HG03558 (cell line): ENCODE measurements at regions not wholly inside any gene's neighbourhood (a gene's known extent, or its start where the extent isn't known, plus 50 kb on each side); places are given as distances from the start of the nearest gene placed in this dataset.

ENCODE experiments used
- ATAC-seq: cut with Tn5 transposase; IDR thresholded peaks from one replicate; pipeline ENCODE4 v1.9.1; 2021; ENCODE audit warnings: moderate number of reproducible peaks; ENCODE audit not compliant: unreplicated experiment; ENCODE audit errors: extremely low read depth

GRCh38 chr20:6882561-6883291, 115.2 kb downstream of the BMP2 start:
- ATAC-seq, result no peak

GRCh38 chr20:6884114-6884513, 116.6 kb downstream of the BMP2 start:
- no peak for ATAC-seq

- no peak for ATAC-seq
These were observed 118.7 kb downstream of the BMP2 start for GRCh38 chr20:6886065-6886729.

GRCh38 chr20:6887966-6888365, 120.5 kb downstream of the BMP2 start:
- ATAC-seq, result no peak

GRCh38 chr20:6888736-6889395, 121.4 kb downstream of the BMP2 start:
- ATAC-seq, result no peak

GRCh38 chr20:6892724-6893123, 125.2 kb downstream of the BMP2 start:
- no peak for ATAC-seq

GRCh38 chr20:6898928-6899327, 131.4 kb downstream of the BMP2 start:
- no peak for ATAC-seq

- no peak for ATAC-seq
These were observed 139.4 kb downstream of the BMP2 start for GRCh38 chr20:6906871-6907270.

GRCh38 chr20:6908673-6909072, 141.2 kb downstream of the BMP2 start:
- no peak for ATAC-seq

GRCh38 chr20:6909608-6910007, 142.1 kb downstream of the BMP2 start:
- ATAC-seq, result no peak

- no peak for ATAC-seq
These were observed 147.5 kb downstream of the BMP2 start for GRCh38 chr20:6914986-6915385.

GRCh38 chr20:6916938-6917337, 149.5 kb downstream of the BMP2 start:
- no peak for ATAC-seq

- no peak for ATAC-seq
These were observed 152.4 kb downstream of the BMP2 start for GRCh38 chr20:6919792-6920468.

GRCh38 chr20:6920991-6921613, 153.6 kb downstream of the BMP2 start:
- ATAC-seq, result no peak

GRCh38 chr20:6921717-6922386, 154.4 kb downstream of the BMP2 start:
- ATAC-seq, result no peak

GRCh38 chr20:6924681-6925080, 157.2 kb downstream of the BMP2 start:
- ATAC-seq, result no peak

GRCh38 chr20:6925744-6926278, 158.3 kb downstream of the BMP2 start:
- ATAC-seq, result no peak

- ATAC-seq, result no peak
These were observed 172.6 kb downstream of the BMP2 start for GRCh38 chr20:6940048-6940447.

GRCh38 chr20:6940876-6941275, 173.4 kb downstream of the BMP2 start:
- ATAC-seq, result no peak

- no peak for ATAC-seq
These were observed 174.1 kb downstream of the BMP2 start for GRCh38 chr20:6941571-6941970.
